Hepatocyte (in vitro differentiated cells): ENCODE measurements at regions not wholly inside any gene's neighbourhood (a gene's known extent, or its start where the extent isn't known, plus 50 kb on each side); places are given as distances from the start of the nearest gene placed in this dataset.

Source experiments
- DNase-seq: peaks from one replicate; pipeline ENCODE4 v3.0.0-alpha.2; 2016; ENCODE audit warnings: low spot score
- H2AFZ ChIP-seq: fragments of 200-600 bp; sonication (generic); 2 replicates; pipeline ENCODE4 v1.6.0; 2016; ENCODE audit warnings: antibody characterized with exemption, mild to moderate bottlenecking
- H3K27ac ChIP-seq: fragments of 200-600 bp; sonication (generic); 2 replicates; pipeline ENCODE4 v1.5.1; 2016; ENCODE audit warnings: mild to moderate bottlenecking
- H3K27me3 ChIP-seq: fragments of 200-600 bp; sonication (generic); 2 replicates; pipeline ENCODE4 v1.6.1; 2016
- H3K36me3 ChIP-seq: fragments of 200-600 bp; sonication (generic); replicated peaks from 2 replicates; pipeline ENCODE4 v1.5.1; 2016; ENCODE audit warnings: low read depth; ENCODE audit not compliant: insufficient read depth
- H3K4me1 ChIP-seq: fragments of 200-600 bp; sonication (generic); 2 replicates; pipeline ENCODE4 v1.5.1; 2016; ENCODE audit warnings: mild to moderate bottlenecking, moderate library complexity; ENCODE audit not compliant: insufficient read depth
- H3K4me2 ChIP-seq: fragments of 200-600 bp; sonication (generic); 2 replicates; pipeline ENCODE4 v1.6.0; 2016
- H3K4me3 ChIP-seq: fragments of 200-600 bp; sonication (generic); 2 replicates; pipeline ENCODE4 v1.5.1; 2016; ENCODE audit warnings: mild to moderate bottlenecking
- H3K79me2 ChIP-seq: fragments of 200-600 bp; sonication (generic); 2 replicates; pipeline ENCODE4 v1.6.0; 2017; ENCODE audit warnings: mild to moderate bottlenecking
- H3K9me2 ChIP-seq: fragments of 200-600 bp; sonication (generic); replicated peaks from 2 replicates; pipeline ENCODE4 v1.6.0; 2017; ENCODE audit warnings: mild to moderate bottlenecking; ENCODE audit not compliant: insufficient read depth
- H3K9me3 ChIP-seq: fragments of 200-600 bp; sonication (generic); 2 replicates; pipeline ENCODE4 v1.5.1; 2016; ENCODE audit warnings: low read depth, mild to moderate bottlenecking
- H4K20me1 ChIP-seq: fragments of 200-600 bp; sonication (generic); 2 replicates; pipeline ENCODE4 v1.6.0; 2016; ENCODE audit warnings: mild to moderate bottlenecking; ENCODE audit not compliant: insufficient read depth, poor library complexity, severe bottlenecking
- EZH2 ChIP-seq: fragments of 200-600 bp; sonication (generic); IDR thresholded peaks from 2 replicates; pipeline ENCODE4 v1.6.1; 2016; ENCODE audit warnings: antibody characterized with exemption, mild to moderate bottlenecking, borderline replicate concordance
- EZH2phosphoT487 ChIP-seq: fragments of 200-600 bp; sonication (generic); IDR thresholded peaks from one replicate; pipeline ENCODE4 v1.6.1; 2018; ENCODE audit warnings: antibody characterized with exemption, mild to moderate bottlenecking, low read depth, moderate library complexity; ENCODE audit not compliant: unreplicated experiment, severe bottlenecking
- WGBS: methylation state at CpG from one replicate; pipeline ENCODE4 v1.1.6; 2016; ENCODE audit warnings: low lambda C conversion rate; ENCODE audit errors: missing lambda C conversion rate; 5-methylcytosine and 5-hydroxymethylcytosine counted together
- TF ChIP-seq, protein P1 (sequence below): fragments of 200-600 bp; sonication (generic); IDR thresholded peaks from 2 replicates; pipeline ENCODE4 v1.5.1; 2016; ENCODE audit warnings: antibody characterized with exemption, mild to moderate bottlenecking; ENCODE audit not compliant: poor library complexity

DNA sequence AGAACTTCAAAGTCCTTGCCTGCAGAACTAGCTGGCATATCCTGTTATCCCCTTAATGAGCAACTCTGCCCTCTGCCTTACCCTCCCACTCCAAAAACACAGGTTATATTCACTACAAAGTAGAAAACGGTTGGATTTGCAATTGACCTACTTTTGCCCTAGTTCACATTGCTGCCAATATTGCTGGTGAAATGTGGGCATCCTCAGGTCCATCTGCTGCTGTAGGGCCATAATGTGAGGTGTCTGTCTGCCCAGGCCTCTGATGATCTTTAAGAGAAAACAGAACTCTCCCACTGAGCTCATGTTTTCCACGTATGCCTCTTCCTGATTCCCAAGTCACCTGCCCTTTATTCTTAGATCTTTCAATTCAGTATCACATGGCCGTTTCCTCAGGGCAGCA lies 294.0 kb upstream of the CDH20 start:
- Histone ChIP-seq H4K20me1 (no peaks in the 10 kb centered on the region), H3K9me2 (no peaks in the 10 kb centered on the region), H3K79me2 (no peaks in the 10 kb centered on the region), H3K27me3 (no peaks in the 10 kb centered on the region), H3K9me3 (no peaks in the 10 kb centered on the region), H2AFZ (no peak overlapping the region), H3K36me3 (no peaks in the 10 kb centered on the region), H3K4me1 (no peaks in the 10 kb centered on the region), H3K4me2 (no peak overlapping the region), H3K4me3 (no peak overlapping the region), H3K27ac (no peak overlapping the region)
- WGBS: 51% methylated on average over 3 of the region's 3 CpGs
- TF ChIP-seq EZH2phosphoT487 (no peak), EZH2 (no peak)
- no peak for DNase-seq

DNA sequence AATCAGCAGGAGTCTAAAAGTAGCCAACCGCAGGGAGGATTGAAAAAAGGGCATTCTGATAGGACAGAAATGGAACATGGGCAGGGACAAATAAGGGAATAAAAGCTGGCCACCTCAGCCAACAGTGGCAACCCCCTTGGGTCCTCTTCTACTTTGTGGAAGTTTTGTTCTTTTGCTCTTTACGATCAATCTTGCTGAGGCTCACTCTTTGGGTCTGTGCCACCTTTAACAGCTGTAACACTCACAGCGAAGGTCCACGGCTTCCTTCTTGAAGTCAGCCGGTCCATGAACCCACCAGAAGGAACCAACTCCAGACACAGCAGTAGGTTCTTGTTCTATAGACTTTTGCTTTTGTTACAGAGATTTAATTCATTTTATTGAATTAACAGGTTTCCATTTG lies 285.4 kb upstream of the CDH20 start:
- H3K4me3 ChIP-seq: no peak overlapping the region
- H3K27me3 ChIP-seq: no peaks in the 10 kb centered on the region
- TF ChIP-seq EZH2 (no peak), EZH2phosphoT487 (no peak)
- TF ChIP-seq, protein P1, sequence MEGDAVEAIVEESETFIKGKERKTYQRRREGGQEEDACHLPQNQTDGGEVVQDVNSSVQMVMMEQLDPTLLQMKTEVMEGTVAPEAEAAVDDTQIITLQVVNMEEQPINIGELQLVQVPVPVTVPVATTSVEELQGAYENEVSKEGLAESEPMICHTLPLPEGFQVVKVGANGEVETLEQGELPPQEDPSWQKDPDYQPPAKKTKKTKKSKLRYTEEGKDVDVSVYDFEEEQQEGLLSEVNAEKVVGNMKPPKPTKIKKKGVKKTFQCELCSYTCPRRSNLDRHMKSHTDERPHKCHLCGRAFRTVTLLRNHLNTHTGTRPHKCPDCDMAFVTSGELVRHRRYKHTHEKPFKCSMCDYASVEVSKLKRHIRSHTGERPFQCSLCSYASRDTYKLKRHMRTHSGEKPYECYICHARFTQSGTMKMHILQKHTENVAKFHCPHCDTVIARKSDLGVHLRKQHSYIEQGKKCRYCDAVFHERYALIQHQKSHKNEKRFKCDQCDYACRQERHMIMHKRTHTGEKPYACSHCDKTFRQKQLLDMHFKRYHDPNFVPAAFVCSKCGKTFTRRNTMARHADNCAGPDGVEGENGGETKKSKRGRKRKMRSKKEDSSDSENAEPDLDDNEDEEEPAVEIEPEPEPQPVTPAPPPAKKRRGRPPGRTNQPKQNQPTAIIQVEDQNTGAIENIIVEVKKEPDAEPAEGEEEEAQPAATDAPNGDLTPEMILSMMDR: no peak
- no peaks in the 10 kb centered on the region for H3K36me3 ChIP-seq
- H4K20me1 ChIP-seq: no peaks in the 10 kb centered on the region
- no peaks in the 10 kb centered on the region for H3K9me2 ChIP-seq
- no peak overlapping the region for H3K27ac ChIP-seq
- H3K79me2 ChIP-seq: no peaks in the 10 kb centered on the region
- 93% methylated on average over 5 of the region's 5 CpGs for WGBS
- H3K4me1 ChIP-seq: no peaks in the 10 kb centered on the region
- no peak for DNase-seq
- H3K4me2 ChIP-seq: no peak overlapping the region
- H2AFZ ChIP-seq: no peak overlapping the region
- H3K9me3 ChIP-seq: no peaks in the 10 kb centered on the region

DNA sequence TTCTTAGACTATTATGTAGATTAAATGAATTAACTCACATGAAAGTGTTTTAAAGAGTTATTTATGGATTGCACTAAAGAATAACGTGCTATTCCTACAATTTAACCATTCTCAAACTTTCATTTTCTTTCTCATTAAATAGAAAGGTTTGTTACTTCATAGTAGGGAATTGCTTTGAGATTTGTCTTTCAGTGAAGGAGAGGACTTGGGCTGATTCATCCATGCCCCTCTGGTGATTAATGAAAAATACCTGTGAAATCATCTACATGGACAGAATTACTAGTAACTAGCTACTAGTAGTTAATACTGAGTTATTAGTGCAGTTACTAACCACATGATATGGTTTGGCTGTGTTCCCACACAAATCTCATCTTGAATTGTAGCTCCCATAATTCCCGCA lies 275.8 kb upstream of the CDH20 start:
- Histone ChIP-seq H3K27ac (no peak overlapping the region), H3K4me2 (no peak overlapping the region), H3K27me3 (no peaks in the 10 kb centered on the region), H2AFZ (no peak overlapping the region), H3K79me2 (no peaks in the 10 kb centered on the region), H4K20me1 (no peaks in the 10 kb centered on the region), H3K4me3 (no peak overlapping the region), H3K4me1 (no peaks in the 10 kb centered on the region), H3K9me2 (no peaks in the 10 kb centered on the region), H3K36me3 (no peaks in the 10 kb centered on the region), H3K9me3 (no peaks in the 10 kb centered on the region)
- TF ChIP-seq EZH2phosphoT487: no peak
- TF ChIP-seq EZH2: no peak
- TF ChIP-seq, protein P1: no peak
- WGBS: 75% methylated on average over 2 of the region's 2 CpGs
- DNase-seq: no peak

GRCh38 chr18:61062258-61062657 lies 271.0 kb upstream of the CDH20 start:
- Histone ChIP-seq H3K79me2 (no peaks in the 10 kb centered on the region), H3K4me2 (no peak overlapping the region), H3K9me2 (no peaks in the 10 kb centered on the region), H3K36me3 (no peaks in the 10 kb centered on the region), H3K27me3 (no peaks in the 10 kb centered on the region), H3K9me3 (no peaks in the 10 kb centered on the region), H3K27ac (no peak overlapping the region), H3K4me3 (no peak overlapping the region), H3K4me1 (no peaks in the 10 kb centered on the region), H4K20me1 (no peaks in the 10 kb centered on the region), H2AFZ (no peak overlapping the region)
- no peak for DNase-seq
- TF ChIP-seq, protein P1: no peak
- TF ChIP-seq EZH2phosphoT487 (no peak), EZH2 (no peak)
- 73% methylated on average over 2 of the region's 2 CpGs for WGBS
